CD4-positive, alpha-beta T cell treated with Interleukin-10 for 1 hour (primary cell): ENCODE measurements at regions not wholly inside any gene's neighbourhood (a gene's known extent, or its start where the extent isn't known, plus 50 kb on each side); places are given as distances from the start of the nearest gene placed in this dataset.

Experiments used
- DNase-seq: peaks from one replicate; pipeline ENCODE4 v3.0.0-alpha.2; 2020

GRCh38 chr6:28709478-28710349 is 184.0 kb downstream of the GPX5 start:
- DNase-seq = no peak

- no peak for DNase-seq
These were observed 184.9 kb downstream of the GPX5 start for GRCh38 chr6:28710466-28711191.

- DNase-seq = no peak
These were observed 185.6 kb downstream of the GPX5 start for GRCh38 chr6:28711325-28711724.

- DNase-seq = no peak
These were observed 186.2 kb downstream of the GPX5 start for GRCh38 chr6:28711788-28712341.

GRCh38 chr6:28712982-28713381 is 187.3 kb downstream of the GPX5 start:
- no peak for DNase-seq

GRCh38 chr6:28719275-28719940 is 193.7 kb downstream of the GPX5 start:
- DNase-seq = no peak

- no peak for DNase-seq
These were observed 194.9 kb downstream of the GPX5 start for GRCh38 chr6:28720357-28721231.

GRCh38 chr6:28721372-28721771 is 195.7 kb downstream of the GPX5 start:
- DNase-seq = no peak

- no peak for DNase-seq
These were observed 198.7 kb downstream of the GPX5 start for GRCh38 chr6:28724395-28724794.

- no peak for DNase-seq
These were observed 198.4 kb downstream of the TRIM27 start for GRCh38 chr6:28725274-28725809.

- no peak for DNase-seq
These were observed 197.9 kb downstream of the TRIM27 start for GRCh38 chr6:28725890-28726348.

GRCh38 chr6:28726569-28727309 is 197.0 kb downstream of the TRIM27 start:
- DNase-seq = no peak

GRCh38 chr6:28727559-28728211 is 196.1 kb downstream of the TRIM27 start:
- no peak for DNase-seq

GRCh38 chr6:28729501-28730402 is 194.0 kb downstream of the TRIM27 start:
- no peak for DNase-seq

- DNase-seq = no peak
These were observed 191.7 kb downstream of the TRIM27 start for GRCh38 chr6:28732052-28732451.

- no peak for DNase-seq
These were observed 189.3 kb downstream of the TRIM27 start for GRCh38 chr6:28734443-28734959.

- no peak for DNase-seq
These were observed 187.7 kb downstream of the TRIM27 start for GRCh38 chr6:28736121-28736520.

- no peak for DNase-seq
These were observed 185.9 kb downstream of the TRIM27 start for GRCh38 chr6:28737750-28738395.

GRCh38 chr6:28738396-28738765 is 185.4 kb downstream of the TRIM27 start:
- DNase-seq = no peak
